GM19023 (cell line): ENCODE measurements at regions not wholly inside any gene's neighbourhood (a gene's known extent, or its start where the extent isn't known, plus 50 kb on each side); places are given as distances from the start of the nearest gene placed in this dataset.

Experiments
- ATAC-seq: cut with Tn5 transposase; IDR thresholded peaks from one replicate; pipeline ENCODE4 v1.9.1; 2021; ENCODE audit warnings: mild to moderate bottlenecking, moderate library complexity; ENCODE audit not compliant: unreplicated experiment

DNA sequence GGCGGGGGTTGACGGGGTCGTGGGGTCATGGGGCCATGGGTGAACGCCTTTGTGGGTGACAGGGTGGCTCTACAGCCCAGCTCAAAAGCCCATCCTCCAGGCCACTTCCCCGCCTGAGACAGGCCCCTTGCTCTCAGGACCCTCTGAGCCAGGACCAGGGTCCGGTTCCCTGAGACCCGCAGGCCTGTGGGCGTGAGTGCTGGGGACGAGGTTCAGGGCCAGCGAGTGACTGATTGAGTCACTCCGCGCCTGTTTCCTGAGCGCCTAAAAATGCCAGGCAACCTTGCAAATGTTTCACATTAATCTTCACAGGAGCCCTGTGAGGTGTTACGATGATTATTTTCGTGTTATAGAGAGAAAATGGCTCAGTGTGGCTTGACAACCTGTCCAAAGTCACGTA, 97.8 kb downstream of the ZNF674 start:
- no peak for ATAC-seq

DNA sequence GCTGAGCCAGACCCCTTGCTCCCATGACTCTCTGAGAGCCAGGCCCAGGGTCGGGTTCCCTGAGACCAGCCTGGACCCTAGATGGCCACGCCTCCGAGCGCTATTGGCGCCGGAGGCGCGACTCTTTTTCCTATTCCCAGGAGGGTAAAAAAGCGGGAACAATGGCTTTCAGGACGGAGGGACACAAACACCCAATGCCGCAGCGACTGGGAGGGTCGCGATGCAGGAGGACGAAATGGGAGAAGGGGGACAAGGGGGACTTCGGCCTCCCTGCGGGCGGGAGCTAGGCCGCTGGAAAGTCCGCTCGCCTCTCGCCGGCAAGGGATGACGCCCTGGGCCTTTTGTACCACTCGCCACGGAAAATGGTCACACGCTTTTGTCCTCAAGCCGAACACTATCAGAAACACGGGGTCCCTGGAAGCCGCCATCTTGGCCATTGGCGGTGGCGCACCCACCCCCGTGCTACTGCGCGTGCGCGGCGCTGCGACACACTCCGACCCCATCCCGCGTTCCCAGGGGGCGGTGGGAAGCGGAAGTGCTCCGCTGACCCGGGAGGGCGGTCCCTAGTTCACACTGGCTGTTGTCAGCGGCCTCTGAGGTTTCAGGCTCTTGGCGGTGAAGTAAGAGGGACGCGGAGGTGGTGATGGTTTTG, 98.4 kb downstream of the ZNF674 start:
- ATAC-seq = peak; percentile 91

DNA sequence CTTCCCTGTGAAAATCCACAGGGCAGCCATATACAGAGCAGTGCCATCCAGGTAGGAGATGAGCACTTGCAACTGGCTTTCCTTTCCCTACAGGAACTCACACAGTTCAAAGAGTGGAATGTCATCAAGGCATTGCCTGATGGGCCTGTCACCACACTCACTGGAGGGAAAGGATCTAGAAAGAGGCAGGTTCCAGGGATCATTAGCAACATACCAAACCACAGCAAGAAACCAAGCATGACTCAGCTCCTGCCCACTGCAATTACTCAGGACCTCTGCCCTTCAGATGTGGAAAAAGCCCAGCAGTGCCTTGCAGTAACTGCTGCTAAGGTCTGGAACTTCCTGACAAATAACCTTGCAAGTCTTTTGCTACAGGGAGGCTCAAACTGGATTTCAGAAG, 101.2 kb downstream of the ZNF674 start:
- ATAC-seq = no peak

DNA sequence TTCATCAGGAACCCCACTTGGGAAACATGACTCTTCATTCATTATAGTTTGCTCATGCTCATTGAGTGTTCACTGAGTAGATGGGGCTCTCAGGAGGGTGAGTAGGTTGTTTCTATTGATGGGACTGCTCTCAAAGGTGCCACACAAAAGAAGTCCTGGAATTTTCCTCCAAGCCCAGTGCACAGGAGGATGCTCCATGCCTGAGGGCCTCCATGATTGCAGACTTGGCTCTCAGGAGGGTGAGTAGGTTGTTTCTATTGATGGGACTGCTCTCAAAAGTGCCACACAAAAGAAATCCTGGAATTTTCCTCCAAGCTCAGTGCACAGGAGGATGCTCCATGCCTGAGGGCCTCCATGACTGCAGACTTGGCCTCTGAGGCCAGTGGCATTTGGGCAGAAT, 108.5 kb downstream of the ZNF674 start:
- ATAC-seq = no peak

DNA sequence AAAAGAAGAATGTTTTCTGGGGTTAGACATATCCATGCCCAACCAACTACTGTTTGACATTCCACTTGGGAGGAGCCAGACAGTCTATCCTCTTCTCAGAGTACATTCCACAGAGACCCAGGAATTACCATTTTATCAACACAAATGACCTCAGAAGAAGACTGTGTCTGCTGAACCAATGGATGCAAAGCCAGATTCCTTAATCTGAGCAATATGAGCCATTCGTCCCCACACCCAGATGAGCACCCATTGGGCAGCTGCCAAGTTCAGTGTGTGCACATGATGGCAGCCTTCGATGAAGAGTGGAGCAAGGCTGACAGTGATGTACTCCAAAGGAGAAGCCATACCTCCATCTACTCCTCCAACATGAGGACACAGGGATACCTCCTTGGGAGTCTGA, 111.3 kb downstream of the ZNF674 start:
- ATAC-seq = no peak

DNA sequence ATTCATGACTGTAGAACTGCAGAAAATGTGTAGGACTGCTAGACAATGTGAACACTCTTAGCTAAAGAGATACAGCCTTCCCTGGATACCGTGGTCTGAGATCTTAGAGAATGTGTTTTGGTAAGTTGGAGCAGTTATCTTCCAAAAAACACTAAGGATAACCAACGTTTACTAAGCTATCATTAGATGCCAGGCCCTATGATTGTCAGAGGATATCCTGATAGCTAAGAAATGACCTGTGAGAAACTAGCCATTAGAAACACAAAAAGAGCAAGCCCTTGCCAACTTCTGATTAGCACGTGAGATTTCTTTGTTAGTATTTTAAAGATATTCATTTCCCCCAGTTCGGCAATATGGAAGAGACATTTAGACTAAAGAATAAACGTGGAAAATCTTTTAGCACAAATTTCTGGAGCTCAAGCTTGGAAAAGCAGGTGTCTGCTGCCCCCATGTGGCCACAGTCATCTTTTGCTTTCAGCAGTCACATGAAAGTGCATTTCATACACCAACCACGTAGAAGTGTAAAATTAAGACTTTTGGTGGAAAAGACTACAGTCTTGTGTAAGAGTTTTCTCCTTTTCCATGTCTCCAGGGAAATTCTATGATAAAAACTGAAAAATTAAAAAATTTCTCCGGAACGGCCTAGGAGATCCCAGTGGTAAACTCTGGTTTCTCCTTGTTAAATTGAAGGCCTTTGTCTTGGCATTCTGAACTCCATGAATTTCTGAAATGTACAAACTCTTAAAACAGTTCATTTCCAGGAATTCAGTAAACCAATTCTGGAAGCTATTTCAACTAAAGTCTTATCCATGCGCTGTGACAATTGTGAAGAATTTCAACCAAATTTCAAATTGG, 136.4 kb downstream of the ZNF674 start:
- no peak for ATAC-seq

DNA sequence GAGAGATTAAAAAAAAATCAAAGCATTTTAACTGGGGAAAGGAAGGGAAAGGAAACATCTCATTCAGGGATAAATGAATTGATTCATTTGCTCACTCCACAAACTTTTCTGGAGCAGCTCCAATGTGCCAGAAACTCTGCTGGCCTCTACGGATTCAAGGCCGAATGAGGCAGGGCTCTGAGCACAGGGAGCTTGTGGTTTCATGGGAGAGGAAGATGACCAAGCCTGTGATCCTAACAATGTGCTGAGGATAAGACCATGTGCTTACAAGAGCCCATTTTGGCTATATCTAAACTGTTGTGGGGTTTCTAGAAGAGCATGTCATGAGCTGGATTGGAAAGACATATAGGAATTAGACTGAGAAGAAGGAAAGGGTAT, 137.5 kb downstream of the ZNF674 start:
- no peak for ATAC-seq

DNA sequence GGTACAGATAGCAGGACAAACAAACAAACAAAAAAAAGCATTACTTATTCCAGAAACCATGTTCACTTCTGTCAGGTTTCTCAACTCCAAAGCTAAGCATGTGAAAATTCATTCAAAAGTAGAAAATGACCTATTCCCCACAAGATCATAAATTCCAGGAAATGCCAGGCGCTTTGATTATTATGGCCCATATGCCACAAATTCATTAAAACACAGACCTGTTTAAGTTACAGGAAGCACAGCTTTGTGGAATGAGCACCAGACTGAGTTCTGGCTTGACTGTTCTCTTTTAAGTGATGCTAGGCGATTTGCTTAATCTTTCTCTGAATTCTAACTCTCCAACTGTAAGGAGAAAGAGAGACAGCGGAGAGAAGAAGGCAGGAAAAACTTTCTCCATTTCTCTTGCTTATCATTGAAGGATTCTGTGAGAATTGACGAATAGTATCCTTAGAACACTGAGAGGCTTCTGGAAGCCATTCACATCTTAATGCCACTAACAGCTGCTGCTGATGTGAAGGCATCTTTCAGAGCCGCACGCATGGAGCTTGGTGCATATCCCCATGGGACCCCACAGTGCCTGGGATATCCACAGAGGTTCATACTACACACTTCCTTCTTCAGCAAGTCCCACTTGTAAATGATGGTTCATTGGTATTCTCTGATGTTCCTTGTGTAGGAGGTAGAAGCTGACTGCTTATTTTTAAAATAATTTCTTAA, 138.0 kb downstream of the ZNF674 start:
- ATAC-seq = no peak

DNA sequence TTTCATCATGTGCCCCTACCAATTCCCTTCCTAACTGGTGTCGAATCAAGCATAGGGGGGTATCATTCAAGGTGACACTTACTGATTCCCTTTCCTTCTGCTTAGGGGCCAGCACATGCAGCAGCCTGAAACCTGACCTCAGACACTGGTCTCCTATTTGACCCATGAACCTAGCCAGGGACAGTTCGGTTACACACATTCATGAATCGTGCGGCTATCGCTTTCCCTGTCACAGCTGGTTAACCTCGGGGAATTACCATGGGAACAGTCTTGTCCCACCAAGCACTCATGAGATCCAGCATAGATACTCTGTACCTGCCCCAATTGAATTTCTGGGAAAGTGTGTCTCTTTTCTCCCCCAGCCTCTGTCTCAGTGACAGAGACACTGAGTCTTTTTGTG, 140.4 kb downstream of the ZNF674 start:
- ATAC-seq = no peak

DNA sequence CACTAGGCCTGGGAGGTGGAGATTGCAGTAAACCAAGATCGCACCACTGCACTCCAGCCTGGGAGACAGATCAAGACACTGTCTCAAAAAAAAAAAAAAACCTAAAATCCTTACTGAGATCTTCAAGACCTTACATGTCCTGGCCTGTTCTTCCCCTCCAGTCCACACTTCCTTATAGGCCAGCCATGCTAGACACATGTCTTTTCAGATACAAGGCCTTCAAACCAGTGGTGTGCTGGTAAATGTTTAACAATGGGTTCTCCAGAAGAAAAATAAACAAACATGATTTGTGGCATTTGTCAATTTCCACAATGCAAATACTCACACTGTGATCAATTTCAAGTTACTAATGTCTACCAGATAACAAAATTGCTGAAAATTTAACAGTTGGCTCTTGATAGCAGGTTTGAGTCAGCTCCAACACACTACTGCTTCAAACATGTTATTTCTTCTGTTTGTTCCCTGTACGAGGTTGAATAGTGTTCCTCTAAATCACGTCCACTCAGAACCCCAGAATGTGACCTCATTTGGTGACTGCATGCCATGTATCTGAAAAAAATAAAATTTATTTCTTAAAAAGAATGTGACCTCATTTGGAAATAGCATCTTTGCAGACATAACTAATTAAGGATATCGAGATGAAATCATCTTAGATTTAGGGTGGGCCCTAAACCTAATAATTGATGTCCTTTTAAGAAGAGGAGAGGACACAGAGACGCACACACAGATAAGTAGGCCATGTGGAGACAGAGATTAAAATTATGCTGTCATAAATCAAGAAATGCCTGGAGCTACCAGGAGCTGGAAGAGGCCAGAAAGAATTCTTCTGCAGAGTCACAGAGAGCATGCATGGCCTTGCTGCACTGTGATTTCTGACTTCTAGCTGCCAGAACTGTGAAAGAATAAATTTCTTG, 144.4 kb downstream of the ZNF674 start:
- no peak for ATAC-seq

DNA sequence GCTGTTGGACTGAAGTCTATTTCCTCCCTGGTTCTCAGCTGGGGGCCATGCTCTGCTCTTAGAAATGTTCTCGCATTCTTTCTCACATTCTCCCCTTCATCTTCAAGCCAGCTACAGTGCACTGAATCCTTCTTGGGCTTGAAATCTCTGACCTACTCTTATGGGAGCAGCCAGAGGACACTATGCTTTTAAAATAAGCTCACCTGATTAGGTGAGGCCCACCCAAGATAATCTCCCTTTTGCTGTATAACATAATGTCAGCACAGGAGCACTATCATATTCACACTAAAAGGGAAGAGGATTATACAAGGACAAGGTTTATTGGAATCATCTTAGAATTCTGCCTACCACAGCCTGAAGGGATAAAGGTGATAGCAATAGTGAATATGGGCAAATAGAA, 146.3 kb downstream of the ZNF674 start:
- ATAC-seq = no peak

DNA sequence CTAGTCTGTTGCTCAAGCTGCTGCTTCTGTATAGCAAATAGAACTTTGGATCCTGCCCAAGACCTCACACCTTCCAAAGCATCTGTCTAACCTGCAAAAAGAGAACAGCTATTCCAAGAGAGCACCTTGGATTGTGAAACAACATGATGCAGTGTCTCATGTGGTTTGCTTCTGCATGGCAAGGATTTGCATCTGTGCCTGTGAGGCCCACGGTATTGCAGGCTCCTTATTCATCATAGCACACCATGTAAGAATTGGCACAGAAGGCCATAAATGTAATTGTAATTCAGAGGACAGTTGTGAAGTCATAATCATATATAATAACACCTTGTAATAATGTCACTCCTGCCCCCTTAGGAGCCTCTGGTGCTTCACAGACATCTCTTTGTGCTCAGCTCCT, 147.1 kb downstream of the ZNF674 start:
- ATAC-seq = no peak

DNA sequence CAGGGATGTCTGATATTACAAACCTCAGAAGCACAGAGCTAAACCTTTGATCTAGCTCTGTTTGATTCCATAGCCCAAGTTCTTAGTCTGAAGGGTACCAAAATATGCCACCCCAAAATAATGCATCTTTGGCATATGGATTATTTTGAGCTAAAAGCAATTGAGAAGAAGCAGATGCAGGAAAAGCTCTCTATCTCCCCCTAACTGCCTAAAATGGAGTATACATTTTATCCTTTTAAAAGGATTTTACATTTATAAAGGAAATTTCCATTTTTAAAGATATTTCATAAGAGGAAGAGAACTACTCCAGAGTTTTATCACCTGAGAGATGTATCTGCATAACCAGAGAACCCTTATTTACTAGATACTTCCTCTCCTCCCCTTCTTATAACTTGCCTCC, 158.7 kb downstream of the ZNF674 start:
- no peak for ATAC-seq

DNA sequence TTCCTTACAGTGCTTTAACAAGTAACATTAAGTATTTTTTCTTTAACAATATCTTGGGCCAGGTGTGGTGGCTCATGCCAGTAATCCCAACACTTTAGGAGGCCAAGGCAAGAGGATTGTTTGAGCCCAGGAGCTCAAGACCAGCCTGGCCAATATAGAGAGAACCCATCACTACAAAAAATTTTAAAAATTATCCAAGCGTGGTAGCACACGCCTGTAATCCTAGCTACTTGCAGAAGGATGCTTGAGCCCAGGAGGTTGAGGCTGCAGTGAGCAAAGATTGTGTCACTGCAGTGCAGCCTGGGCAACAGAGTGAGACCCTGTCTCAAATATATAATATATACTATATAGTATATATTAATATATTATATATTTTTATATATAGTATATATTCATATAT, 162.2 kb downstream of the ZNF674 start:
- ATAC-seq = no peak

DNA sequence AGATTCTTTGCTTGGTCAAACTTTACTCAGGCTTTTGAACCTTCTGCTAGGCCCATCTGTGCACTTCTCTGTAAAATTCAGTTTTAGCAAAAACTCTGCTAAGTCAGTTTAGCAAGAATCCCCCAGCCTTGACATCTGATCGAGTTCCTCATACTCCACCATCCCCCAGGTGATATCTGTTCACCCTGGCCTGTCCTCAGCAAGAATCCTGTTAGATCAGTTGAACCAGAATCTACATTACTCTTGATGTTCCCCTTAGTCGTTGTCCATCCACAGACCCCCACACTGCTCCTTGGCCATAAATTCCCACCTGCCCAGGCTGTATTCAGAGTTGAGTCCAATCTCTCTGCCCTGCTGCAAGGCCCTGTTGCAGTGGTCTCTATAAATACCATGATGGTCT, 162.6 kb downstream of the ZNF674 start:
- no peak for ATAC-seq

DNA sequence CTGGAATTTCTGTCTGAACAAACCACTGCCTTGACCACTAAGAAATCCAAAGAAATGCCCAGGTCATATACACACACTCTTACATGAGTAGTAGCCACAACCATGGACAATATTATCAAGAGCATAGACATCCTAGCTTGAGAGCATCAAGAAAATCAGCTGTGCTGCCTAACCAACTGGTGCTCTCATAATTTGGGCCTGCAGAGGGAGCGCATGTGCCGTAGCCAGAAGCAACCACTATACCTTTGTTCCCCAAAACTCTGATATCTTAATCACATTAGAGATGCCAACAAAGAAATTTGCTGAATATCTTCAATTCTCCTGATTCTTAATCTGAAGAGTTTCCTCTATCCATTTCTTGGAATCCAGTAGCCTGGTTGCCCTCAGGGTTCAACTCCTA, 163.6 kb downstream of the ZNF674 start:
- no peak for ATAC-seq

DNA sequence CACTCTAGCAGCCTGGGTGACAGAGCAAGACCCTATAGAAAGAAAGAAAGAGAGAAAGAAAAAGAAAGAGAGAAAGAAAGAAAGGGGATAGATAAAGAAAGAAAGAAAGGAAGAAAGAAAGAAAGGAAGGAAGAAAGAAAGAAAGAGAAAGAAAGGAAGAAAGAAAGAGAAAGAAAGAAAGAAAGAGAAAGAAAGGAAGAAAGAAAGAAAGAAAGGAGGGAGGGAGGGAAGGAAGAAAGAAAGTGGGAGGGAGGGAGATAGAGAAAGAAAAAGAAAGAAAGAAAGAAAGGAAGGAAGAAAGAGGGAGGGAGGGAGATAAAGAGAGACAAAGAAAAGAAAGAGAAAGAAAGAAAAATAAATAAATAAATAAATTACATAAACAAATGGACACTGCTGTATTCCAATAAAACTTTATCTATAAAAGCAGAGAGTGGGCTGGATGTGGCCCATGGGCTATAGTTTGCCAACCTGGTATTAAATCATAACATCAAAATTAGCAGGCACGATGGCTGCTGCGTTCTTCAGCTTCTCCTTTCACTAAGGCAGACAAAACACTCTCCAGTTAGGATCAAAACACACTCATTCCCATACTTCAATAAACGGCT, 165.0 kb downstream of the ZNF674 start:
- ATAC-seq = no peak

DNA sequence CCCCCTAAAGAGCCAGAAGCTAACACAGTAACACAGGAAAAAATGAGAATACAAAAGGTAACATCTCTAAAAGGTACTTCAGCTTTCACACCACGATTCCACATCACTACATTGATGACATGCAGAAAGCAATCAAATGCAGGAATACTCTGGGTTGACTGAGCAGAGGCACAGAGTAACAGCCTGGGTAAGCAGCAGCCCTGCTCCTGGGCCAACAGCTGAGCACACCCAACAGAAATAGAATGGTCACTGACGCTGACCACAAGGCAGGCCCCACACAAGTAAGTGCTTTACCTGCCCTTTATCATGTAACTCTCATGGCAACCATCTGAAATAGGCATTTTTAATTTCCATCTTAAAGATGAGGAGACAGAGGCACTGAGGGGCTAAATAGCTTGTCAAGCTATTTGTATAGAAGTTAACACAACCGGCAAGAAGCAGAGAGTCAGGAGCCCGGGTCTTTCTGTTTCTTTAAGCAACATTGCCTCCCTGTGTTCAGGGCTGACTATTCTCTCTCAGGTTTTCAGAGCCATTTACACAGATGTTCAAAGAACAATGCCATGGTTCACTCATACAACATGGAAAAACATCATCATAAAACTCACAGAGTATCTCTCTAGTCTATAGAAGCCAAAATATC, 168.9 kb downstream of the ZNF674 start:
- no peak for ATAC-seq

DNA sequence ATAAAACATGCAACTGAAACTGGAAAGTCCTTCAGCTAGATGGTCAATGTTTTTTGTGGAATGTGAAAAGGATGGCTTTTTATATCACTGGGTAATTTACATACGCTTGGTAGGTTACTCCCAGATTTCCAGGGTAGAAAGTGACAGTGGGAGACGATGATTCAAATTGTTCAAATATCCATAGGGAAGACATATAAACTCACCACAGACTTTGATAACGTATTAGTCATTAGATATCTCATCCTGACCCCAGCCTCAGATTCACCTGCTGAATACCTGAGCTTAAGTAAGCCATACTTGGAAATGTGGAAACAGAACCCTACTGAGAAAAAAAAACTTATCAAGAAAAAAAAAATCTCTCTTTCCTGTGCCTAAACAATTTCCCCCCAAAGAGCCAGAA, 169.4 kb downstream of the ZNF674 start:
- ATAC-seq = no peak

DNA sequence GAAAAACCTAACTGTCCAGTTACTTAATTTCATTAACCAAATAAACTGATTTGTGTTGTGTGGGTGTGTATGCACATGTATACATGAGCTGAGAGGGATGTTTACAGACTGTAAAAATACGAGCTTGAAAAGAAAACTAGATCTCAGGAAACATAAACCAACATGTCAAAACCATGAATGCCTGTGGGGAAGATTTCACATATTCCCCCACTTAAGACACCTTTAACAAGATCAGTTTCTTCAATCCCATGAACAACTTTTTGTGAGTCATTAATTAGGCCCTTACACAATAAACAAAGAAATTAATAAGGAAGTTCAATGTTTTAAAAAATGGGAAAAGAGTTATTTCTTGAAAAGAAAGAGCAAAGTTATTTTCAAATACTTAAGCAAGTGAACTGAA, 170.8 kb downstream of the ZNF674 start:
- no peak for ATAC-seq
